GM21515 (cell line): ENCODE measurements at regions not wholly inside any gene's neighbourhood (a gene's known extent, or its start where the extent isn't known, plus 50 kb on each side); places are given as distances from the start of the nearest gene placed in this dataset.

Source experiments
- ATAC-seq: cut with Tn5 transposase; IDR thresholded peaks from one replicate; pipeline ENCODE4 v1.9.1; 2021; ENCODE audit not compliant: unreplicated experiment

GRCh38 chr5:21184581-21184980, 1196.6 kb upstream of the CDH18 start:
- no peak for ATAC-seq

DNA sequence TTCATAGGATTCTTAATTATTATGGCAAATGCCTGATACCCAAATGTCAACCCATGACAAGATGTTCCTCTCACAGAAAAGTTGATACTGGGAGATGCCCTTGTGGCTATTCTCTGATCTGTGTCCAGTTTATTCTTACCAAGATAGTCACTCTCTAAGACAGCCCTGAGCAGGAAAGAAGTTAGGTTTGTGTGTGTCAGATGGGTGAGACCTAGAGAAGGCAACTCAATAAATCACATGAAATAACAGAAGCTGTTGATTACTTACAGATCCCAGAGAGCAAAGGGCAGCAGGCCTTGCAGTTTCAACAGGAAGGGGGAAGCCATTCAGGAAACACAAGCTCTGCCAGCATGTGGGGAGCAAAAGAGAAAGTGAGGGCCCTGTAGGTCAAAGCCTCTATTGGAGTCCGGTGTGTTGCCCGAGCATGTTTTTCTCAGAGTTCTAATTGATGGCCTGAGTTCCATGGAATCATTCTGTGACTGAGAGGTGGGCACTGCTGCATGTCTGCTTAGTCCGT, 1193.7 kb upstream of the CDH18 start:
- no peak for ATAC-seq

GRCh38 chr5:21173526-21173925, 1185.5 kb upstream of the CDH18 start:
- no peak for ATAC-seq

- ATAC-seq, result no peak
Measured at GRCh38 chr5:21173036-21173435, 1185.0 kb upstream of the CDH18 start.

DNA sequence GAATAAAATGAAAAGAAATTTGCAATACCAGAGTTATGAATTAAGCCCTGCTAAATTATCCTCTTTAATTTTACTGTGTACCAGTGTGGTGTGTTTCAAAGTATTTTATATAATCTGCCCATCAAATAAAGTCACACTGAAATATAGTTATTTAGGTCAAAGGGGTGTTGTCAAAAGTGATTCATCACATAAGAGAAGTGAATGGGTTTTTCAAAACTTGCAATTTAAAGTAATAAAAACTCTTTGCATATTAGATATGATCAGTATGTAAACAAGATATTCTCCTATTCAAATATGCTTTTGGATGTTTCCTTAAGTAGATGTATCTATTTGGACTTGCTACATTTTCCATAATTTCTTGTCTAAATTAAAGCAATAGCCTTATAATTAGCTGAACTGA, 1183.0 kb upstream of the CDH18 start:
- ATAC-seq, result no peak

- no peak for ATAC-seq
Measured at GRCh38 chr5:21168557-21168956, 1180.6 kb upstream of the CDH18 start.

DNA sequence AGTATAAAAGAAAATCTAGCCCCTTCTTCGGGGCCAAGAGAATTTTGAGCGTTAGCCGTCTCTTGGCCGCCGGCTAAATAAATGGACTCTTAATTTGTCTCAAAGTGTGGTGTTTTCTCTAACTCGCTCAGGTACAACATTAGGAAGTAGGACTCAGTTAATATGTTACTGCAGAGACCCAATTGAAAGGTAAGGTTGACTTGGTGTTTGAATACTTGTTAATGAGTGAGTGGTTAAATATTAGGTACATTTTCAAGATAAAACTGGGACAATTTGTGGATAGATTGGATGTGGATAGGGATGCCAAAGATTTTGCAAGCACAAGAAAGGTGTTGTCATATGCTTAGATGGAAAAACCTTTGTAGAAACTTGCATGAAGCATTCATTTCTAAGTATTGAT, 1177.3 kb upstream of the CDH18 start:
- ATAC-seq, result no peak

GRCh38 chr5:21164425-21164824, 1176.4 kb upstream of the CDH18 start:
- no peak for ATAC-seq

DNA sequence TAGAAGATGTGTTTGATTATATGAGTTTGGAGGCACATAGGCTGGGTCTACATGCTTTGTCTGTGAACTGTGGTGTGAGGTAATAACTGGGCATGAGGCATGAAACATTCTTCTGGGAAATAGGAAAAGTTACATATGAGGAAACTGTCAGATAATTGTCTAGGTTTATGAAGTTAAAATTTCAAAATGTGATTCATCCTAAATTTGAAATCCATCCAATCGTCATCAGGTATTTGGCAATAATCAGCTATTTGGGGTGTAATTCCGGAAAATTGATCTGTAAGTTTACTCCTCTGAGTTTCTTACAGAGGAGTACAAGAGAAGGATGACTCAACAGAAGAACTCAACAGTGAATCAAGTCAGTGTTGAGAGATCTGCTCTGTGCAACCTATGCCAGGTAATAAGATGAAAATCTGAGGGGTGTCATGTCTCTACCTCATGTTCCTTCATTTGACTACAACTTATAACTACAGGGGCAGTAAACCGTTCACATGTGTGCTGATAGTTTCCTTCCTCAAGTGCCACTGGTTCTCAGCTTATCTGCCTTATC, 1171.6 kb upstream of the CDH18 start:
- ATAC-seq, result no peak

DNA sequence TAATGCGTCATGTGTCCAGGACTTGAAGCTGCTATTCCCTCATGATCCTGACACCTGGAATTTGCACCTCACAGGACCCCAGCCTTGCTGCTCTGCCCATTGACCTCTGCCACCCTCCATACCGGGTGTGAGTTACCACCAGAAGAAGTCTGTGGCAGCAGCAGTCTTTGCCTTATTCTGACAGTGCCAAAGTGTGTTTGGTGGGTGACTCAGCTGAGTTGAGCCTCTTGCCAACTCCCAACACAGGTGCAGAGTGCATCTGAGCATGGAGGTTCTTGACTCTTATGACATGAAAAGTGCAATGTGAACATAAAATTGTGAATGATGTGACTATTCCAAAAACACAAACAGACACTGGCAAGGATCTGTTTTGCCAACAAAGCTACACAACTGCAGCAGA, 1166.5 kb upstream of the CDH18 start:
- ATAC-seq, result no peak

DNA sequence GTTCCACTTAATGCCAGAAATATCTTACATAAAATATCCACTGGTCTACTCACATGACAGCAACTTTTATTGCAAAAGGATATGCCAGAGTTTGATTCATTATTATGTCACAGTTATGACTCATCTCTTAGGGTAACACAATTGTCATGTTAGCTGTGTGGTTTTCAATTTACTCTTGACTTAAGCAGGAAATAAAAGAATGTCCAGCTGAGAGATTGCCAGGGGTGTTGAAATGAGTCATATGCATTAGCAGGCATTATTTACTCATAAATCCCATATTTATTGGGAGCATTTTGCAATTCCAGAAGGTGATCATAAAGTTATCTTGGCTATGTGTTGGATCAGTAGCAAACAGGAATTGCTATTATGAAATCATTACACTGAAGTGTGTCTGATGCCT, 1164.6 kb upstream of the CDH18 start:
- no peak for ATAC-seq

GRCh38 chr5:21145376-21145775, 1157.4 kb upstream of the CDH18 start:
- no peak for ATAC-seq

GRCh38 chr5:21143686-21144085, 1155.7 kb upstream of the CDH18 start:
- ATAC-seq, result no peak

DNA sequence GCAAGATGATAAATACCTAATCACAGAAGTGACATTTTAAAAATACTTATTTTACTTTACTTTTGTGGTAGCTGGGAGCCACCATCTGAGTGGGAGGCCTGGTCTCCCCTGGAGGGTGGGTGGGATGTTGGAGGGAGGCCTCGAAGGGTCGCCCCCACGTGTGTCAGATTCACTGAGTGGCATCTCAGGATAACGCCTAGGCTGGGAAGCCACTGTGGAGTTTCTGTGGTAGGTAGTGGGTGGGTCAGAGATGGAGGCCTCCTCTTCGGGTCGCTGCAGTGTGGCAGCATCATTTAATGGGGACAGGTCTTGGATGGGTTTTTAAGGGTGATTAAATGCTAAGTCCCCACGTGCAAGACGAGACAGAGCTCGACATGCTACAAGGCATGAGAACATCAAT, 1154.8 kb upstream of the CDH18 start:
- no peak for ATAC-seq

DNA sequence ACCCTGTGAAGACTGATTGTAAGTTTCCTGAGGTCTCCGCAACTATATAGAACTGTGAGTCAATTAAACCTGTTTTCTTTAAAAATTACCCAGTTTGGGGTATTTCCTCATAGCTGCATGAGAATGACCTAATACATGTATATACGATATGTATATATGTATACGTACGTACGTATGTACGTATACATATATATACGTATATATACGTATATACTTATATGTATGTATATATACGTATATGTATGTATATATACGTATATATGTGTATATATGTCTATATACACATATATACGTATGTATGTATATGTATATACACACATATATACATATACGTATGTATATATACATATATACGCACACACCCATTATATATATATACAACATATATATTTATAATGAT, 1153.0 kb upstream of the CDH18 start:
- no peak for ATAC-seq

- ATAC-seq, result no peak
Measured at GRCh38 chr5:21126236-21126635, 1138.2 kb upstream of the CDH18 start.

- no peak for ATAC-seq
Measured at GRCh38 chr5:21125238-21125983, 1137.4 kb upstream of the CDH18 start.

DNA sequence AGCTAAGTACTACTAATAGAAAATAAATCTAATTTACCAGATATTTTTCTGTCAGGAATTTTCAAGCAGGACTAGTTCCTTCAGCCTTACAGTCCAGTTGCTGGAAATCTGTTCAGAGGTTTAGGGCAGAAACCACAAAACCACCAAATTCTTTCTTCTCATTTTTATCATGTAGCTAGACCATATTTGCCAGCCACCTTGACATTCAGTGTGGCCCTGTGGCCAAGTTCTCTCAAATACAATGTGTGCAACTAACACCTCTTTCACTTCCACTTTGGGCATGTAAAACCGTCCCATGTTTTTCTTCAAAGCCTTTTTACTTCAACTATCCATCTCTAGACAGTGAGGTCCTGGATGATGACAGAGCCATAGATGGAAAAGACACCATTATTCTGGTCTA, 1133.2 kb upstream of the CDH18 start:
- ATAC-seq, result no peak

DNA sequence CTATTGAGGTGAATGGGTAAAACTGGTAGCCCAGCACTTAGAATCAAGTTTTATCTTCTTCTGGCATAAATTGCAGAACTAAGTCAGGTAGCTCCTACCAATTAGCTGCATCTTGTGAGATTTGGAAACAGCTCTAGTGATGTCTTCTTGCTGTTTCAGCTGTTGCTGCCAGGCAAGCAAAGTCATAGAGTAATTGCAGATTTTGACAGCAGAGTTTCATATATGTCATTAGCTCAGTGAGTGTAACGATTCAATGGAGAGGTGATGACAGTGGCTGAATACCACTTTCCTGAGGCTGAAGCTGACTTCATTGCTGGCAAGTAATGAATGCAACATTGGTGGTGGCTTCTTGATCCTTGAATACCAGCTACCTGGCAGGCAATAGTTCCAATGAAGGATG, 1109.7 kb upstream of the CDH18 start:
- no peak for ATAC-seq

DNA sequence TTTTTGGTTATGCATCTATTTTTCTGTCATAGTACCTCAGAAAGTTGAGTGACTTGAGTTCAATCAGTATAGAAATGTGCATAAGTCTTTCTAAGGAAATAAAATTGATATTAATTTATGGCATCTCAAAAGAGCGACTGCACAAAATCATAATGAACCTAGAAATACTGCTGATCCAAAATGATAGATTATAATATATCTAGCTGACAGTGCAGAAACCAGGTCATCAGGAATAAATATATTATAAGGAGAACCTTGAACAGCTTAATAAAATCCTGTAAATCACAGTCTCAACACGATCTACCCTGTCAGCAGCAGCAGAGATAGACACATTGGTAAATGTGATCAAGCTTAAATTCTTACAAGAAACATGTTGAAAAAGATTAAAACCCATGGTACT, 1106.6 kb upstream of the CDH18 start:
- ATAC-seq, result no peak

DNA sequence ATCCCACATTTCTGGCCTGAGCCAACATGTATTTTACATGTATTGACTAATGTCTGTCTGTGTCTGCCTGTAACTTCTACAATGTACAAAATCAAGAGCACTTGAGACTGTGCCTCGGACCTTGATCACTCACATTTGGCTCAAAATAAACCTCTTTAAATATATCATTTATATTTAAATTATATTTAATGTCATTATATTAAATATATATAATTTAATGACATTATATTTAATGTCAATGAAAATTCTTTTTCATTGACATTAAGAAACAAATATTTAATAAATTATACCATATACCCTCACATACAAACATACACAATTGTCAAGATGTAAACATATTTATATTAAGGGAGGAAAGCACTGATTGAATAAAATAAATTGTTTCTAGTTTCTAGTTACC, 1099.8 kb upstream of the CDH18 start:
- no peak for ATAC-seq

DNA sequence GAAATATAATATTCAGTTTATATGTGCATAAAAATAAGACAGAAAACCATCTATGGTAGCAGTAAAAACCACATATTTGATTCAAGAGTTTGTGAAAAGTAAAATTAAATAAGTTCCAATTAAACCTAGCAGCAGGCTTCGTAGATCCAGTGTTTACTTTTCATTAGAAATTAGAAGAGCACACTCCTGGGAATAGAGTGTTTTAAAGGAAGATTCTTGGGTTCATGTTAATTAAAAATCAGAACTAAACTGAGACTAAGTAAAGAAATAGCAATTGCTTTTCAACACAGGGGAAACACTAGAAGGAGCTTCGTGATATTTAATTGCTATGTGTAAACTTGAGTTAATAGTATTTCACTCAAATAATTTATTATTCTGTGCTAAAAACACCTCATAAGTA, 1097.8 kb upstream of the CDH18 start:
- no peak for ATAC-seq

DNA sequence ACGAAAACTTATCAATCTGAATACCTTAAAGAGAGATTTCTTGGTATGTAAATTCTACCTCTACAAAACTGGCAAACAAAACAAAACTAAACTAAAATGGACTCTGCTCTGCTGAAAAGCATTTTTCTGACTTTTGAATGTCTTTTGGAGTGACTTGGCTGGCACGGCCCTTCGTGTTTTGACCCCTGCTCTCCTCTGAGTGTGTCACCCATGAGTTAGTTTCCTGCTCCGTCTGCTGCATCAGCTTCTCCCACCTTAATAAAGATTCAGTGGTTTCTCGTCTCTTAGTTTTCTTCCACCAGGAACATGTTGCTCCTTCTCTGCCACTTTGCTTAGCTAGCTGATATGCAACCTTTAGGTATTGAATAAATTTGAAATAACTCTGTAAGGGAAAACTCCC, 1084.0 kb upstream of the CDH18 start:
- ATAC-seq, result no peak
